GM21447 (cell line): ENCODE measurements at regions not wholly inside any gene's neighbourhood (a gene's known extent, or its start where the extent isn't known, plus 50 kb on each side); places are given as distances from the start of the nearest gene placed in this dataset.

Experiments
- ATAC-seq: cut with Tn5 transposase; IDR thresholded peaks from one replicate; pipeline ENCODE4 v1.9.1; 2021; ENCODE audit not compliant: unreplicated experiment

- no peak for ATAC-seq
These were observed 132.4 kb upstream of the FBXL4 start for GRCh38 chr6:99080191-99080590.

- ATAC-seq, result no peak
These were observed 131.3 kb upstream of the FBXL4 start for GRCh38 chr6:99079058-99079457.

- ATAC-seq, result no peak
These were observed 125.5 kb upstream of the FBXL4 start for GRCh38 chr6:99073223-99073622.

- no peak for ATAC-seq
These were observed 118.3 kb upstream of the FBXL4 start for GRCh38 chr6:99066044-99066443.

- ATAC-seq, result no peak
These were observed 117.1 kb upstream of the FBXL4 start for GRCh38 chr6:99064834-99065233.

- no peak for ATAC-seq
These were observed 88.9 kb upstream of the FBXL4 start for GRCh38 chr6:99036672-99037071.

GRCh38 chr6:99032396-99032795, 84.7 kb upstream of the FBXL4 start:
- ATAC-seq, result no peak

GRCh38 chr6:99031957-99032356, 84.2 kb upstream of the FBXL4 start:
- no peak for ATAC-seq

- no peak for ATAC-seq
These were observed 83.2 kb upstream of the FBXL4 start for GRCh38 chr6:99030915-99031314.

GRCh38 chr6:99026135-99026534, 78.4 kb upstream of the FBXL4 start:
- ATAC-seq, result no peak

GRCh38 chr6:99024089-99024488, 76.3 kb upstream of the FBXL4 start:
- no peak for ATAC-seq

GRCh38 chr6:99022039-99022609, 74.4 kb upstream of the FBXL4 start:
- ATAC-seq, result no peak

- no peak for ATAC-seq
These were observed 71.6 kb upstream of the FBXL4 start for GRCh38 chr6:99019381-99019780.

GRCh38 chr6:99017150-99017549, 69.4 kb upstream of the FBXL4 start:
- no peak for ATAC-seq

- ATAC-seq, result peak; percentile 49
These were observed 68.6 kb upstream of the FBXL4 start for GRCh38 chr6:99016355-99016754.

- no peak for ATAC-seq
These were observed 66.3 kb upstream of the FBXL4 start for GRCh38 chr6:99014061-99014460.

- no peak for ATAC-seq
These were observed 65.9 kb upstream of the FBXL4 start for GRCh38 chr6:99013661-99014060.

GRCh38 chr6:99013145-99013544, 65.4 kb upstream of the FBXL4 start:
- no peak for ATAC-seq

- ATAC-seq, result no peak
These were observed 63.4 kb upstream of the FBXL4 start for GRCh38 chr6:99011151-99011550.

GRCh38 chr6:99002831-99003230, 55.1 kb upstream of the FBXL4 start:
- ATAC-seq, result no peak

GRCh38 chr6:98998103-98998502, 50.4 kb upstream of the FBXL4 start:
- no peak for ATAC-seq
